Epithelial cell of proximal tubule (primary cell): ENCODE measurements at regions not wholly inside any gene's neighbourhood (a gene's known extent, or its start where the extent isn't known, plus 50 kb on each side); places are given as distances from the start of the nearest gene placed in this dataset.

Source experiments
- DNase-seq: peaks from one replicate; pipeline ENCODE4 v3.0.0-alpha.2; 2011; ENCODE audit warnings: low read depth
- H3K4me3 ChIP-seq: 2 replicates; pipeline ENCODE4 v1.5.1; 2011; ENCODE audit warnings: low read depth, mild to moderate bottlenecking, low read length
- TF ChIP-seq, protein P1 (sequence below): conservative IDR thresholded peaks from 2 replicates; pipeline ENCODE4 v1.5.1; 2012; ENCODE audit warnings: low read depth, mild to moderate bottlenecking, low read length

DNA sequence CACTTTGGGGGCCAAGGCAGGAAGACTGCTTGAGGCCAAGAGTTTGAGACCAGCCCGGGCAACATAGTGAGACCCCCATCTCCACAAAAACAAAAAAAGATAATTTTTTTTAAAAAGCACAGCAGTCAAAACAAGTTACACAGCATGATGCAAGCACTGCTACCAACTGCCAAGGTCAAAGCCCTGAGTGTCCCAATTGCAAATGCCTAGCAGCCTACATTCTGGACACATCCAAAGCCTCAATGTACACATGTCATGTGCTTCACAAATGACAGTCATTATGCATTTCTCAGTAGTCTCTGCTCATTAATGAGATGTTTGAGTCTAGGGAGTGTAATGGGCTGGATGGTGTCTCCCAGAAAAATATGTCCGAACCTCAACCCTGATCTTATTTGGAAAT is 113.7 kb upstream of the CCND2 start:
- H3K4me3 ChIP-seq: no peak overlapping the region
- TF ChIP-seq, protein P1, sequence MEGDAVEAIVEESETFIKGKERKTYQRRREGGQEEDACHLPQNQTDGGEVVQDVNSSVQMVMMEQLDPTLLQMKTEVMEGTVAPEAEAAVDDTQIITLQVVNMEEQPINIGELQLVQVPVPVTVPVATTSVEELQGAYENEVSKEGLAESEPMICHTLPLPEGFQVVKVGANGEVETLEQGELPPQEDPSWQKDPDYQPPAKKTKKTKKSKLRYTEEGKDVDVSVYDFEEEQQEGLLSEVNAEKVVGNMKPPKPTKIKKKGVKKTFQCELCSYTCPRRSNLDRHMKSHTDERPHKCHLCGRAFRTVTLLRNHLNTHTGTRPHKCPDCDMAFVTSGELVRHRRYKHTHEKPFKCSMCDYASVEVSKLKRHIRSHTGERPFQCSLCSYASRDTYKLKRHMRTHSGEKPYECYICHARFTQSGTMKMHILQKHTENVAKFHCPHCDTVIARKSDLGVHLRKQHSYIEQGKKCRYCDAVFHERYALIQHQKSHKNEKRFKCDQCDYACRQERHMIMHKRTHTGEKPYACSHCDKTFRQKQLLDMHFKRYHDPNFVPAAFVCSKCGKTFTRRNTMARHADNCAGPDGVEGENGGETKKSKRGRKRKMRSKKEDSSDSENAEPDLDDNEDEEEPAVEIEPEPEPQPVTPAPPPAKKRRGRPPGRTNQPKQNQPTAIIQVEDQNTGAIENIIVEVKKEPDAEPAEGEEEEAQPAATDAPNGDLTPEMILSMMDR: no peak
- no peak for DNase-seq

DNA sequence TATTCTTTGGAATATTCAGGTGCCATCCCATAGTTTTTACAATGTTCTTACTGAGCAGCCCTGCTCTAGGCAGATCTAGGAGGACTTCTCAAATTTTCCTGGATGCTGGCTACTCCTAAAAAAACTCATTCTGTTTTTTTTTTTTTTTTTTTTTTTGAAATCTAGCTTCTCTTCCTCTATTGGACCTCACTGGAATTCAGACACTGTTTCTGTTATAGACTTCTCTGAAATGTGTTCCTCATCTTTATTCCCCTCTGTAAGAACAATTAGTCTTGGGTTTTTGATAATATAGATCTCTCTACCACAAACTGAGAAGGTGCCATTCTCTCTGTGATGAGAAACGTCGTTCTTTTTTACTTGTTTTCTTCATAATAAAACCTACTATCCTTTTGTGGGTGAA is 115.3 kb upstream of the CCND2 start:
- no peak overlapping the region for H3K4me3 ChIP-seq
- no peak for DNase-seq
- TF ChIP-seq, protein P1: no peak

DNA sequence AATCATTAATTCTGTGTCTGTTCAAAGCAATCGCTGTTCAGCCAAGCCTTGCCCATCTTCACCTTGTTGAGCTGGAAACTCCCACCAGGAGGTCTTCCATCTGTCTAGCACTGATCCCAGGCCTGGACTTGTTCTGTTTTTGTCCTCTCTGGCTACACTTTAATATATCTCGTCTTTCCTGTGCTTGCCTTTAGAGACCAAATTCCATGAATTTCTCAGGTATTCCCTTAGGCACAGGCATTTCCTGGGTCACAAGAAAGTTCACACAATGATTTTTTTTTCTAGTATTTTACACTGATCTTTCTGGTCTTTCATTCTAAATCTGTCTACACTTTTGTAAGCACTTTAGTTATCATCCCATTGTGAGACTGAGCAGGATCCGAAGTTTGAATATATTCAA is 116.4 kb upstream of the CCND2 start:
- no peak for DNase-seq
- TF ChIP-seq, protein P1: no peak
- H3K4me3 ChIP-seq: no peak overlapping the region

DNA sequence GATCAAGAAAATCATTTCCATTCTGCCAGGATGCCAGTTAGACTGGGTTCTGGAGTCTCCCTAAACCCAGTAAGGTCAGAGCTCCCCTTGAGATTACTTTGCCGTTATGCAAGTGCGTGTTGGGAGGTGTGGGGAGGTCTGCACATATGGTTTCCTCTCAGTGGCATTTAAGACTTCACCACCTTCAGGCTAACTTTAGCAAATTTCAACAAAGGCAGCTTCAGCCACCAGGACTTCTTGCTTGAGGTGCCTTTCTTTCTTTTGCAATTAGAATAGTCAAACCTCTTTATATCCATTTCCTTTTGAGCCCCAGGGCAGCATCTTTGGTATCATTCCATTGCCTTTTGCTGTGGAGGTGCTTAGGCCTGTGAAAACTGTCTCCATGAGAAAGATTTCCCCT is 117.2 kb upstream of the CCND2 start:
- TF ChIP-seq, protein P1: no peak
- DNase-seq: no peak
- H3K4me3 ChIP-seq: no peak overlapping the region

DNA sequence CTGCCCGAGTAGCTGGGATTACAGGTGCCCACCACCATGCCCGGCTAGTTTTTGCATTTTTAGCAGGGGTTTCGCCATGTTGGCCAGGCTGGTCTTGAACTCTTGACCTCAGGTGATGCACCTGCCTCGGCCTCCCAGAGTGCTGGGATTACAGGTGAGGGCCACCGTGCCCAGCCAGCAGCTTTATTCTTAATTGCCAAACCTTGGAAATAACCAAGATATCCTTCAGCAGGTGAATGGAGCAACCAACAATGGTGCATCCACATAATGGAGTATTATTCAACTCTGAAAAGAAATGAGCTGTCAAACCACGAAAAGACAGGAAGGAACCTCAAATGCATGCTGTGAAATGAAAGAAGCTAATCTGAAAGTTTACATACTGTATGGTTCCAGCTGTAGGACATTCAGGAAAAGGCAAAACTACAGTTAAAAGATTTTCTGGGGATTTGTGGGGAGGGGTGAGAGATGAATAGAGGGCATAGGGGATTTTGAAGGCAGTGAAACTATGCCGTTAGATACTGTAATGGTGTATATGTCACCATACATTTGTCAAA is 118.8 kb upstream of the CCND2 start:
- TF ChIP-seq, protein P1: no peak
- H3K4me3 ChIP-seq: no peak overlapping the region
- no peak for DNase-seq

DNA sequence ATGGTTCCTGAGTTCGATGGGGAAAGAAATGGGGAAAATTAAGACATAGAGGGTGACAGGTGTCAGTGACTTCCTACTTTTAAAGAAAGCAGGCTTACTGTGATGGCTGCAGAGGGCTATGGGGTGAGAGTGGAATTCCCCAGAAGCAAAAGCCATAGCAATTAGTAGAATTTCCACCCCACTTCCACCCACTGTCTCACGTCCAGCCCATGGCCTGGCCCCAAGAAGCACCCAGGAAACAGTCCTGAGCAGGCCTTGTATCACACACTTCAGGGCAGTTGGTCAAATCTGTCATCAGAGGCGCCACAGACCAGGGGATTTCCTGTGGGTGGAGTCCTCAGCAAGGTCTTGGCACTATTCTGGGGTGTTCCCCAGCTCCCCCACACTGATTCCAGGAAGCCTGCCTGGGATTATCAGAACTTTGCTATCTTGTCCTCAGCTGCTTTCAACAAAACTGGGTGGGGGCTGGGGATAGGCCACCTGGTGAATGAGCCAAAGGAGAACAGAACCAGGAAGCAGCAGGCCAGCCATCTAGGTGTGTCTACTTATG is 120.1 kb upstream of the CCND2 start:
- no peak overlapping the region for H3K4me3 ChIP-seq
- TF ChIP-seq, protein P1: no peak
- DNase-seq: no peak

DNA sequence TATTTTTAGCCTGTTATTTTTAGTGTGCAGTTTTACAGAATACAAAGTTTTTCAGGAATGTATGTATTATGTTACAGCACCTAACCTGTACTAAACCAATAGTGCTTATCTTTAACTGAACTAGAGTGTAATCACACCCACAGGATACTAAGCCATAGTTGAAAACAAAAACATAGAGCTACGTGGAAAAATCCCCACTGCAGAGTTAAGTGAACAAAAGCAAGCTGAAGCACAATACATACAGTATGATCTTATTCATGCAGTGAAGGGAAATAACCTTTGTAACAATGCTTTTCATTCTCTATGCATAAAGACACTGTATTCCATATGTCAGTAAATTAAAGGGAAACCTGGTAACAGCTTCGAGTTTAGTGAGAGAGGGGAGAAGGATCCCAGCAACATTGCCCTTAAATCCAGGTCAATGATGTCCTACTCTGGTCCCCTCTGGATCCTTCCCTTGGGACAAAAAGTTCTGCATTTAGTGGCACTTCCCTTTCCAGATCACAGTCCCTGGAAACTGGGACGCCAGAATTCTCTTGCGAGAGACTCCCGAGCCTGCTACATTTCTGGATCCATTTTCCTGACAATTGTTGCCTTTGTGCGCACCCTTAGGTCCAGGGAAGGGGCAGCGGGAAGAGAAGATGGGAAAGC is 121.3 kb upstream of the CCND2 start:
- no peak overlapping the region for H3K4me3 ChIP-seq
- no peak for DNase-seq
- TF ChIP-seq, protein P1: no peak
